GM20000 (cell line): ENCODE measurements at regions not wholly inside any gene's neighbourhood (a gene's known extent, or its start where the extent isn't known, plus 50 kb on each side); places are given as distances from the start of the nearest gene placed in this dataset.

ENCODE experiments used
- DNase-seq: peaks from one replicate; pipeline ENCODE4 v3.0.0; 2012; ENCODE audit warnings: low spot score
- TF ChIP-seq, protein P1 (sequence below): IDR thresholded peaks from 2 replicates; pipeline ENCODE4 v1.5.1; 2012; ENCODE audit warnings: mild to moderate bottlenecking, control low read depth; ENCODE audit errors: extremely low read depth, missing control alignments

DNA sequence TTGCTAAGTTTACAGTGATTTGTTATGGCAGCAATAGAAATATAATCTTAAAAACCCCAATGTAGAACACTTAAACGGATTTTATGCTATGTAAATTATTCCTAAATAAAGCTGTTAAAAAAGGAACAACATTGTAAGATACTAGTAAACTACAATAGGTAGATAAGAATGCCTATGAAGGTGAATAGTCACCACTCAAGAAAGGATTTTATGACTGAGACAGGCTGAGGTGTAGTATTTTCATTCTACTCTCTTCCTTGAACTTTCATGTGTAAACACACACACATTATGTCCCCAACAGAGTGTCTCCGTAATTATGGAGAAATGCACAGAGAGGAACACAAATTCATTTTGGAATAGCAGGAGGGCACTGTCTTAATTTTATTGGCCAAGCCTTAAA, 183.9 kb upstream of the ST6GAL2 start:
- no peak for DNase-seq
- TF ChIP-seq, protein P1, sequence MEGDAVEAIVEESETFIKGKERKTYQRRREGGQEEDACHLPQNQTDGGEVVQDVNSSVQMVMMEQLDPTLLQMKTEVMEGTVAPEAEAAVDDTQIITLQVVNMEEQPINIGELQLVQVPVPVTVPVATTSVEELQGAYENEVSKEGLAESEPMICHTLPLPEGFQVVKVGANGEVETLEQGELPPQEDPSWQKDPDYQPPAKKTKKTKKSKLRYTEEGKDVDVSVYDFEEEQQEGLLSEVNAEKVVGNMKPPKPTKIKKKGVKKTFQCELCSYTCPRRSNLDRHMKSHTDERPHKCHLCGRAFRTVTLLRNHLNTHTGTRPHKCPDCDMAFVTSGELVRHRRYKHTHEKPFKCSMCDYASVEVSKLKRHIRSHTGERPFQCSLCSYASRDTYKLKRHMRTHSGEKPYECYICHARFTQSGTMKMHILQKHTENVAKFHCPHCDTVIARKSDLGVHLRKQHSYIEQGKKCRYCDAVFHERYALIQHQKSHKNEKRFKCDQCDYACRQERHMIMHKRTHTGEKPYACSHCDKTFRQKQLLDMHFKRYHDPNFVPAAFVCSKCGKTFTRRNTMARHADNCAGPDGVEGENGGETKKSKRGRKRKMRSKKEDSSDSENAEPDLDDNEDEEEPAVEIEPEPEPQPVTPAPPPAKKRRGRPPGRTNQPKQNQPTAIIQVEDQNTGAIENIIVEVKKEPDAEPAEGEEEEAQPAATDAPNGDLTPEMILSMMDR = no peak

- no peak for DNase-seq
- TF ChIP-seq, protein P1 = no peak
Measured at GRCh38 chr2:107072150-107072940, 186.4 kb upstream of the ST6GAL2 start.

- DNase-seq = no peak
- TF ChIP-seq, protein P1 = no peak
Measured at GRCh38 chr2:107078584-107078983, 192.6 kb upstream of the ST6GAL2 start.

DNA sequence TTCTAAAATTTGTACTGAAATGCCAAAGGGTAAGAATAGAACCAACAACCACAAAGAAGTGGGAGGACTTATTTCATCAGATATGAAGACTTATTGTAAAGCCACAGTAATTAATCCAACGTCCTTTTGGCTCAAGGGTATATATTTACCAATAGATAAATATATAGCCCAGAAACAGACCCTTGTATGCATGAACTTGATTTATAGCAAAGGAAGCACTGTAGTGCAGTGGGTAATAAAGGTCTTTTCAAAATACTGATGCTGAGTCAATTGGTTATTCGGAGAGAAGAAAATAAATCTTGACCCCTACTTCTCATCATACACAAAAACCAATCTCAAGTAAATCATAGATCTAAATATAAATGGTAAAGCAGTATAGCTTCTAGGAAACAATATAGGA, 200.5 kb upstream of the ST6GAL2 start:
- TF ChIP-seq, protein P1 = no peak
- no peak for DNase-seq

GRCh38 chr2:107088156-107088555, 202.2 kb upstream of the ST6GAL2 start:
- no peak for DNase-seq
- TF ChIP-seq, protein P1 = no peak

DNA sequence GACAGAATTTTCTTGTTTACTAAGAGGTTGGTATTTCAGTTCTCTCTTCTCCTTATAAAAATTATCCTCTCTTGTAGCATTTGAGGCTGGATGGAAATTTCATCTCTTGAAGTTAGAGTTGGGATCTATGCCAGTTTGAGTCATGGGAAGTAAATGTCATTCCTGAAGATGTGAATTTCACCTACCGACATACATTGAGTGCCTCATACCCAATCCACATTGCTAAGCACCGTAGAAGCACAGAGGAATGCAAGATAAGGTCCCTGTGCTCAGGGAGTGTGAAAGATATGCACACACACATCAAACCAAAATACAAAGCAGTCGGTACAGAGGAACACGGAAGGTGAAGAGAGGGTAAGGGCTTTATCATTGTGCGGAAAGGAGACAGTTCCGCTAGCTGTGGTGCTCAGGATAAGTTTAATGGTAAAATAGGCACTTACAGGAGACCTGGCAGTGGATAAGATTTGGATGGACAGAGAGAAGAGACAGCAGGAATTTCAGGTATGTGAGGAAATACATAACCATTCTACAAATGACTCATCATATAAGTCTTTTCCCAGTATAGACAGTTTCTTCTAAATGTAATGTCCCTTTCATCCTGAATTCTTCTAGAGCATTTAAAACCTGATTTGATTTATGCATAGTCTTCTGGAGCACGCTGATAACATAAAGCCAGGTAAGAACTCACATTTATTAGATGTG, 205.3 kb upstream of the ST6GAL2 start:
- TF ChIP-seq, protein P1 = no peak
- DNase-seq = no peak

DNA sequence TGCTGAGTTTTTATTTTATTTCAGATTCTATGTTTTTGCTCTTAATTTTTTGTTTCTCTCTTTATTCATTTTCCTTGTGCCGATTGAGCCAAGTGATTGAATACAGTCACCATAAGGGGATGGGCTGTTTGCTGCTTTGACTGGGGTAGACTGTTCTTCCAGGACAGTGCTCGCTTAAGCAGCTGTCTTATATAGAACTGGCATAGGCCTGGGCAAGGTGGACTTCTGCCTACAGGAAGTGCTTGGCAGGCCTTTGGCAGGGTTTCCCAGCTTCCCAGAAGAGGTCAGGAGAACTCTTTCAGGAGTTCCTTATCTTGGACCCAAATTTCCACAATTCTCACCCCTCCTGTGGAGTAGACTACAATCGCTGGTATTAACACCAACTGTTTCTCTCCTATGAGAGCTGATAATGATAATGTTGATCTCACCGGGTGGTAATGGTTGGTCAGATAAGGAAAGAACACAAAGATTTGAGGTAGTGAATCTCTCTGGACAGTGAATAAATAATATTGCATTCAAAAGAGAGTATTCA, 207.5 kb upstream of the ST6GAL2 start:
- no peak for DNase-seq
- TF ChIP-seq, protein P1 = no peak
